Neuronal stem cell (in vitro differentiated cells): ENCODE measurements at regions not wholly inside any gene's neighbourhood (a gene's known extent, or its start where the extent isn't known, plus 50 kb on each side); places are given as distances from the start of the nearest gene placed in this dataset.
A peak's percentile ranks its signal among the peaks of the same experiment; 100 is the strongest.
"Not testable (repeated sequence)": the region's sequence is repeated elsewhere in the genome, so short reads cannot be mapped to it uniquely, and the experiment has no call there.

Source experiments
- DNase-seq: peaks from one replicate; pipeline ENCODE4 v3.0.0-alpha.2; 2013; ENCODE audit warnings: low spot score
- H2AFZ ChIP-seq: one replicate; pipeline ENCODE4 v1.6.1; 2013; ENCODE audit warnings: mild to moderate bottlenecking, low read length, inconsistent platforms
- H2AK5ac ChIP-seq: 2 replicates; pipeline ENCODE4 v1.6.1; 2013; ENCODE audit warnings: low read depth, mild to moderate bottlenecking, inconsistent platforms, low read length, moderate library complexity, mixed read lengths
- H2BK120ac ChIP-seq: 2 replicates; pipeline ENCODE4 v1.6.1; 2013; ENCODE audit warnings: low read depth, mild to moderate bottlenecking, inconsistent platforms, low read length, moderate library complexity, mixed read lengths
- H2BK12ac ChIP-seq: one replicate; pipeline ENCODE4 v1.6.1; 2013; ENCODE audit warnings: low read length, inconsistent platforms
- H2BK15ac ChIP-seq: 2 replicates; pipeline ENCODE4 v1.6.1; 2013; ENCODE audit warnings: mild to moderate bottlenecking, low read length, inconsistent platforms, mixed read lengths
- H2BK5ac ChIP-seq: one replicate; pipeline ENCODE4 v1.6.1; 2013; ENCODE audit warnings: inconsistent platforms, mild to moderate bottlenecking, low read length, moderate library complexity
- H3K14ac ChIP-seq: one replicate; pipeline ENCODE4 v1.6.1; 2013; ENCODE audit warnings: low read length, inconsistent platforms
- H3K18ac ChIP-seq: 2 replicates; pipeline ENCODE4 v1.6.1; 2013; ENCODE audit warnings: low read length, inconsistent platforms
- H3K23ac ChIP-seq: 2 replicates; pipeline ENCODE4 v1.6.1; 2013; ENCODE audit warnings: low read depth, mild to moderate bottlenecking, mixed read lengths, low read length, inconsistent platforms; ENCODE audit not compliant: poor library complexity
- H3K27ac ChIP-seq: replicated peaks from 3 replicates; pipeline ENCODE4 v1.5.1; 2013; ENCODE audit warnings: low read length, inconsistent platforms
- H3K27me3 ChIP-seq, 3 experiments: 2 replicates each; pipeline ENCODE4 v1.6.1; 2013; ENCODE audit warnings: low read length in 3 of 3, mild to moderate bottlenecking in 2 of 3, inconsistent platforms in 1 of 3, low read depth in 1 of 3, mixed read lengths in 1 of 3, moderate library complexity in 1 of 3; ENCODE audit not compliant: control insufficient read depth in 3 of 3, insufficient read depth in 3 of 3
- H3K36me3 ChIP-seq, 2 donors: replicated peaks in 1 of 2; 2 replicates each; pipeline ENCODE4 v1.6.1; 2013; ENCODE audit warnings: low read length in 2 of 2; ENCODE audit not compliant: control insufficient read depth in 2 of 2, insufficient read depth in 2 of 2
- H3K4ac ChIP-seq: 2 replicates; pipeline ENCODE4 v1.6.1; 2013; ENCODE audit warnings: inconsistent platforms, mild to moderate bottlenecking, low read length, moderate library complexity
- H3K4me1 ChIP-seq, 2 donors: 1 replicate in 1 of 2; 2 replicates in 1 of 2; pipeline ENCODE4 v1.6.1; 2013; ENCODE audit warnings: low read length in 2 of 2, low read depth in 1 of 2; ENCODE audit not compliant: control insufficient read depth in 2 of 2, insufficient read depth in 1 of 2
- H3K4me2 ChIP-seq: one replicate; pipeline ENCODE4 v1.6.1; 2013; ENCODE audit warnings: mild to moderate bottlenecking, low read length, inconsistent platforms; ENCODE audit not compliant: insufficient read depth, poor library complexity, severe bottlenecking
- H3K4me3 ChIP-seq, 2 donors: 2 replicates each; pipeline ENCODE4 v1.5.1; 2013; ENCODE audit warnings: low read length in 2 of 2, mild to moderate bottlenecking in 2 of 2, inconsistent platforms in 1 of 2, moderate library complexity in 1 of 2
- H3K79me1 ChIP-seq: one replicate; pipeline ENCODE4 v1.6.1; 2013; ENCODE audit warnings: low read depth, mild to moderate bottlenecking, inconsistent platforms, low read length, moderate library complexity
- H3K9ac ChIP-seq: one replicate; pipeline ENCODE4 v1.6.1; 2013; ENCODE audit warnings: mild to moderate bottlenecking, low read depth, low read length, inconsistent platforms; ENCODE audit not compliant: poor library complexity
- H3K9me3 ChIP-seq, 2 donors: replicated peaks in 1 of 2; 2 replicates each; pipeline versions ENCODE3 to v1.6.1; 2013; ENCODE audit warnings: low read length in 2 of 2, mild to moderate bottlenecking in 2 of 2, inconsistent platforms in 1 of 2, low read depth in 1 of 2, mixed read lengths in 1 of 2, moderate library complexity in 1 of 2; ENCODE audit not compliant: control insufficient read depth in 2 of 2, insufficient read depth in 1 of 2
- H4K8ac ChIP-seq: one replicate; pipeline ENCODE4 v1.6.1; 2013; ENCODE audit warnings: low read depth, mild to moderate bottlenecking, inconsistent platforms, low read length, moderate library complexity
- H4K91ac ChIP-seq: one replicate; pipeline ENCODE4 v1.6.1; 2013; ENCODE audit warnings: low read length, low read depth, mild to moderate bottlenecking, inconsistent platforms; ENCODE audit not compliant: poor library complexity
- WGBS, 2 donors: extraction: QIAGEN DNeasy Blood & Tissue Kit; methylation state at CpG; one replicate each; pipeline ENCODE4 v1.1.7; 2013; ENCODE audit warnings: missing lambda C conversion rate in 2 of 2, mixed read lengths in 1 of 2; ENCODE audit not compliant: insufficient read length in 2 of 2, insufficient replicate concordance in 1 of 2; ENCODE audit errors: extremely low coverage in 2 of 2; 5-methylcytosine and 5-hydroxymethylcytosine counted together

GRCh38 chr9:65441324-65441920 is 156.4 kb upstream of the FOXD4L5 start:
- not testable (repeated sequence) for H2AFZ ChIP-seq, H3K18ac ChIP-seq, H3K23ac ChIP-seq, H3K9me3 ChIP-seq, H3K4me1 ChIP-seq, H3K27me3 ChIP-seq, H3K9ac ChIP-seq, H3K4me2 ChIP-seq, H2AK5ac ChIP-seq, H2BK120ac ChIP-seq, DNase-seq, H2BK12ac ChIP-seq, H3K27ac ChIP-seq, H3K79me1 ChIP-seq, H3K14ac ChIP-seq, H2BK5ac ChIP-seq, H4K8ac ChIP-seq, H4K91ac ChIP-seq, H3K36me3 ChIP-seq, H3K4me3 ChIP-seq, H2BK15ac ChIP-seq, H3K4ac ChIP-seq
- no CpG with 5 or more reads among the region's 10 CpGs for WGBS, 2 donors

GRCh38 chr9:65437724-65438123 is 152.7 kb upstream of the FOXD4L5 start:
- Histone ChIP-seq H3K18ac (no peak overlapping the region), H3K4ac (no peak overlapping the region), H2BK12ac (no peak overlapping the region), H3K36me3 (no peaks in the 10 kb centered on the region), H3K23ac (no peak overlapping the region), H2BK15ac (no peak overlapping the region), H3K4me1 (no peaks in the 10 kb centered on the region), H3K27ac (no peak overlapping the region), H3K4me2 (no peak overlapping the region), H4K8ac (no peak overlapping the region), H2AK5ac (no peak overlapping the region), H3K4me3 (peak overlapping the region in 1 of 2 donors; percentile 60), H2BK120ac (no peak overlapping the region), H3K79me1 (no peaks in the 10 kb centered on the region), H2BK5ac (no peak overlapping the region), H4K91ac (no peak overlapping the region), H3K9ac (no peak overlapping the region), H3K9me3 (peaks cover 0 to 7% of the 10 kb centered on the region in 2 donors), H3K14ac (no peak overlapping the region), H2AFZ (no peak overlapping the region), H3K27me3 (no peaks in the 10 kb centered on the region)
- no peak for DNase-seq
- no CpG with 5 or more reads among the region's 2 CpGs for WGBS, 2 donors

GRCh38 chr9:65435464-65435863 is 150.5 kb upstream of the FOXD4L5 start:
- WGBS, 2 donors: no CpG with 5 or more reads among the region's 10 CpGs
- Histone ChIP-seq H3K4me3 (no peak overlapping the region), H2AFZ (no peak overlapping the region), H3K27me3 (no peaks in the 10 kb centered on the region), H3K9ac (no peak overlapping the region), H2BK12ac (no peak overlapping the region), H3K9me3 (peaks cover 0 to 14% of the 10 kb centered on the region in 2 donors), H4K91ac (no peak overlapping the region), H3K36me3 (no peaks in the 10 kb centered on the region), H2AK5ac (no peak overlapping the region), H3K4me2 (no peak overlapping the region), H3K23ac (no peak overlapping the region), H2BK5ac (no peak overlapping the region), H3K27ac (no peak overlapping the region), H2BK120ac (no peak overlapping the region), H3K14ac (no peak overlapping the region), H3K79me1 (no peaks in the 10 kb centered on the region), H3K4me1 (no peaks in the 10 kb centered on the region), H2BK15ac (no peak overlapping the region), H4K8ac (no peak overlapping the region), H3K4ac (no peak overlapping the region), H3K18ac (no peak overlapping the region)
- DNase-seq: no peak

GRCh38 chr9:65432722-65433323 is 147.8 kb upstream of the FOXD4L5 start:
- DNase-seq: no peak
- peaks cover 0 to 14% of the 10 kb centered on the region in 2 donors for H3K9me3 ChIP-seq

More at GRCh38 chr9:65432722-65433323, 147.8 kb upstream of the FOXD4L5 start:
- H3K4me2 ChIP-seq: no peak overlapping the region
- no peak overlapping the region for H2AFZ ChIP-seq
- no peak overlapping the region for H2BK120ac ChIP-seq
- H3K23ac ChIP-seq: no peak overlapping the region
- no peak overlapping the region for H2BK15ac ChIP-seq
- no peaks in the 10 kb centered on the region for H3K27me3 ChIP-seq
- H3K18ac ChIP-seq: no peak overlapping the region
- no peaks in the 10 kb centered on the region for H3K36me3 ChIP-seq
- H3K9ac ChIP-seq: no peak overlapping the region
- no peak overlapping the region for H2BK5ac ChIP-seq
- H2AK5ac ChIP-seq: no peak overlapping the region
- no peaks in the 10 kb centered on the region for H3K4me1 ChIP-seq
- WGBS, 2 donors: no CpG with 5 or more reads among the region's 6 CpGs
- no peaks in the 10 kb centered on the region for H3K79me1 ChIP-seq
- H2BK12ac ChIP-seq: no peak overlapping the region
- no peak overlapping the region for H3K27ac ChIP-seq
- H4K8ac ChIP-seq: no peak overlapping the region
- no peak overlapping the region for H3K14ac ChIP-seq
- no peak overlapping the region for H3K4ac ChIP-seq
- H4K91ac ChIP-seq: no peak overlapping the region
- no peak overlapping the region for H3K4me3 ChIP-seq
